GM21447 (cell line): ENCODE measurements at regions not wholly inside any gene's neighbourhood (a gene's known extent, or its start where the extent isn't known, plus 50 kb on each side); places are given as distances from the start of the nearest gene placed in this dataset.

Experiments used
- ATAC-seq: cut with Tn5 transposase; IDR thresholded peaks from one replicate; pipeline ENCODE4 v1.9.1; 2021; ENCODE audit not compliant: unreplicated experiment

- ATAC-seq = no peak
Measured at GRCh38 chr6:21420146-21420878, 173.2 kb upstream of the SOX4 start.

DNA sequence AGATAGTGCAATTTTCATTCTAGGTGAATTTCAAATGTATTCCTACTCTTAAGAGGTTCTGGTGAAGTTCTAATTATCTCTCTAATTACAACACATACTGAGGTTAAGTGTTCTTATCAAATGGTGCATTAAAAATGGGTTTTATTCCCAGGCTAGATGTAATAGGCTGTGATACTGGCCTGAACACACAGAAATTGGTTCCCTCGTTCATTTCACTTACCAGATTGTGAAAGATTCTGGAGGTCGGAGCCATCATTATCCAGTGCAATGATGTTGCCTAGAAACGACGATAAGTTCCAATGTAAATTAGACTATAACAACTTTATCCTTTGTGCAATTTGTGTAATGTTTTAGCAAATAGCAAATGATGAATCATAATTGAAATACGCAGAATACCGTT is 172.6 kb upstream of the SOX4 start:
- no peak for ATAC-seq

DNA sequence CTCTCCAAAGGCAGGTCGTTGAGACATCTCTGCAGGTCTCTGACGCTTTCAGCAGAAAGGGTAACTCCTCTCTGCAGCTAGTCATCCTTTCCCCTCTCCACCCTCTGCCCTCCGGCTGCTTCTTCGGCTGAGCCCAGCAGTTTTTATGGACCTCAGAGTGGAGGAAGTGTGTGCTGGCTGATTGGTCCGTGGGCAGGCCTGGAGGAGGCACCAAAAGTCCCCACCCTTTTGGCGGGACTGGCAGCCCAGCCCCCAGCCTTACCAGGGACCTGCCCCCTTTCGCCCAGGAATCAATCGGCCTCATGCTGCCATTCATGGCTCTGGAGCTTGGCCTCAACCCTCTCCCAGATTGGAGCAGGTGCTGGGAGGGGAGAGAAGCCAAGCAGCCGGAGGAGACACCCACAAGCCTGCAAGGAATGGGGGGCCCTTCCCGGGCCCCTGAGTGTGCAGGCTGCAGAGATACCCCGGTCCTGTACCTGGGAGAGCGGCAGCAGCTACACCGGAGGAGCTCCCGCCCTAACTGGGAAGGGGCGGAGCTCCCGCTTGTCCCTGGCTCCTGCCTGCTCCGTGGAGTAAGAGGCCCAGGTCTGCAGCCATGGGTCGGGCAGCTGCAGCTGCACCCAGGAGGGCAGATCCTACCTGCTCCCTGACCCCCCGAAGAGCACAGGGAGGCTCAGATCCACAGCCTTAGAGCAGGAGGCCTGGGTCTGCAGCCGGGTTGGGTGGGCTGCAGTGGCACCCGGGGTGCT is 170.3 kb upstream of the SOX4 start:
- ATAC-seq = no peak

DNA sequence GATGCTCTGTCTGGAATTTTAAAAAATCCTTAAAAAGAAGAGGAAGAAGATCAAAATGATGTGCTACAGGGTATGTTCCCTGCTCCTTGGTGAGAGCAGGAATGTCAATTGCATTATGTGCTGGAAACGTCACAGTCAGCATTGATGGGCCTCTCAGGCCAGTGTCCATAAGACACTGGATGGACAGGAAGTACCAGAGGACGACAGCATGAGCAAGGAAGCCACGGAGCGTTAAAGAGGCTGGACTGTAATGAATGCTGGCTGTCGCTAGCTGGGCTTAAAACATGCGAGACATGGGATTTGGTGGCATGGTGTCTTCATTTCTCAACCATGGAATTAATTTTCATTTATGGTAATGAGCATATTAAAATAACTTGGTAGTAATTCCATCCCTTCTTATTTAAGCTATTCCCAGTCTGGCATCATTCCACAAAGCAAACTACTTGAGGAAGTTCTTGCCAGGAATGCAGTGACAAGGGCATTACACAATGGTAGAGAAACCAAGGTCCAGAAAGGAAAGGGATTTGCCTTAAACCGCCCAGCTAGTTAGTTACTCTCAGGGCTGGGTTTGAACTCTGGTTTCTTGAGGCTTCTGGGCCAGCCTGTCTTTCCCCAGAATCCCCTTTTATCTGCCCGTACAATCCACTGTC is 166.6 kb upstream of the SOX4 start:
- ATAC-seq = no peak

- ATAC-seq = no peak
Measured at GRCh38 chr6:21429291-21429690, 164.3 kb upstream of the SOX4 start.

DNA sequence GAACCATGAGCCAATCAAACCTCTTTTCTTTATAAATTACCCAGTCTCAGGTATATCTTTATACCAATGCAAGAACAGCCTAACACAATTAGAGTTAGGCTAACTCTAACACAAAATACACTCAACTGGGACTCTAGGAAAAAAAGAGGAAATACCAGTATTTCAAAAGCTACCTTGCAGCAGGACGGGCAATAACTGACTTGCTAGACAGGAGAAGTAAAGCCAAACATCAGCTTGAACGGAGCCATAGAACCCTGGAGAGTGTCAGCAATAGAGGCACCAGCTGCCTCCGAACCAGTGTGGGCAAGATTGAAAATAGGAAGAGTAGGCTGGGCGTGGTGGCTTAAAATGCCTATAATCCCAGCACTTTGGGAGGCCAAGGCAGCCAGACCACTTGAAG is 162.0 kb upstream of the SOX4 start:
- ATAC-seq = no peak

GRCh38 chr6:21436625-21437024 is 156.9 kb upstream of the SOX4 start:
- ATAC-seq = no peak

DNA sequence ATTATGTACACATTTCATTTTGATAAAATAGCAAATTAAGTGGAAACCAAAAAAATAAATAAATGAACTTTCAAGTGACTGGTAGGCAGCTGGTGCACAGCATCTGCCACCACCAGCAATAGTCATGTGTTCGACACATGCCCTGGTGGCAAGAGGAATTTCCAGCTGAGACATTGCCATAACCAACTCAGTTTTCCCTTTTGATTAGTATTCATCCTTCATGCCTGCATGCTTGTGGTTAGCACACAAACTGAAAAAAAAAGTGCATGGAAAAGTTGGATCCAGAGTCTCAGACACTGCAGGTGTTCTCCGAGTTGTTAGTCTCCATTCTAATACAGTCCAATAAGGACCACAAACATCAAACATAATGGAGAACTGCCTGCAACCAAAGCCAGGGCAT is 156.0 kb upstream of the SOX4 start:
- ATAC-seq = no peak

DNA sequence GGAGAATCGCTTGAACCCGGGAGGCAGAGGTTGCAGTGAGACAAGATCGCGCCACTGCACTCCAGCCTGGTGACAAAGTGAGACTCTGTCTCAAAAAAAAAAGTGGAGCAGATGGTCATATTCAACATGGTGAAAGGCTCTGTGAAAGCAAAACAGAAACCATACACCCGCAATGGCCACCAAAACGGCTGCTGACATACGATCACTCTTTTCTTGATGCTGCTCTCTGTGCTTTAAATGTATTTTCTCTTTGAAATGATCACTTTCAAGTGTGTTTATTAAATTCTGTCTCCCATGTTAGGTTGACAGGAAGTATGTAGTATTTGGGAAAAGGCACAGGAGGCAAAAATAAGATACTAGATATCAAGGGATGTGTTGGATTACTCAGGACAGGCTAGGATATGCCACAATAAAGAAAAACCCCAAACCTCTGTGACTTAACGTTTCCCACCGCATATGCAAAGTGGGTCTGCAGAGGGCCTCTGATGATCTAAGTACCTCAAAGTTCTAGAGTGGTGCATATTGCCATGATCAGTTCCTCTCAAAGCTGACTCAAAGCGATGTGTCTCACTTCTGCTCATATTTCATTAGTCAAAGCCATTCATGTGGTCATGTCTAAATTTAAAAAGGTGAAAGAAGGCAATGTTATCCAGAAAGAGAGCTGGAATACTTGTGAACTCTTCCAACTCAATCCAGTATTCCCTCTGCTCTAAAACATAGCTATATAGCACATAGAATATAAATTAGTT is 155.1 kb upstream of the SOX4 start:
- ATAC-seq = peak; percentile 98

DNA sequence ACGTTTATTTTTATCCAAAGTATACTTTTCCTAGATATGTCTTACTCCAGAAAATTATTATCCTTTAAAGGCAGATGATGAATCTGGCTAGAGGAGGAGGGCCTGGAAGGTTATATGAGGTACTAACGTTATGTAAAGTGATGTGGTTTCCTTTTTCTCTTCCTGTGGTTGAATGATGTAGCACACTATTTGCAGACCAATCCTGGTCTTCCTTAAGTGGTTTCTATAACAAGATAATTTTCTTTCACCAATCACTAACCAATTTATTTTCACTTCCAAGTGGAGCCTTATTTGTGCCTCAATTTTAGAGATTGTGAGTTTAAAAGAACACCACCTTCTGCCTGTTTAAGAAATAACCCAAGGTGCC is 154.6 kb upstream of the SOX4 start:
- ATAC-seq = peak; percentile 58

- no peak for ATAC-seq
Measured at GRCh38 chr6:21441386-21441785, 152.2 kb upstream of the SOX4 start.

DNA sequence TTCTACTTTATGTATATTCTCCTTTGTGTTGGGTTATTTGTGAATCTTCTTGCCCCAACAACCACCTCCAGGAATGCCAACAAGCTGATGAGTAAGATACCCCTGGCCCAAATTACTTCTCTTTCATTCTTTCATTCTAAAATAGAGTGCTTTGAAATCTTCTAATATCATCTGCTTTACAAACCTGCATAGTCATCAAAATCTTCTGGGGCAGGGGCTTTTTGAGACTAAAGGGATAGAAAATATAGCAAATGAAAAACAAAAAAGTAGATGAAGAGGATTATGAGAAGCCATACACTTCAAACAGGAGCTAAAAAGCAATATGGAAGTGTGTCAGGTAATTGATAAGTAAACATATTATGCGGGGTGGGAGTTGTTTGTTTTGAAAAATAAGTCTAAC is 150.7 kb upstream of the SOX4 start:
- ATAC-seq = no peak

GRCh38 chr6:21444711-21445260 is 148.8 kb upstream of the SOX4 start:
- no peak for ATAC-seq

GRCh38 chr6:21447987-21448386 is 145.6 kb upstream of the SOX4 start:
- ATAC-seq = no peak

DNA sequence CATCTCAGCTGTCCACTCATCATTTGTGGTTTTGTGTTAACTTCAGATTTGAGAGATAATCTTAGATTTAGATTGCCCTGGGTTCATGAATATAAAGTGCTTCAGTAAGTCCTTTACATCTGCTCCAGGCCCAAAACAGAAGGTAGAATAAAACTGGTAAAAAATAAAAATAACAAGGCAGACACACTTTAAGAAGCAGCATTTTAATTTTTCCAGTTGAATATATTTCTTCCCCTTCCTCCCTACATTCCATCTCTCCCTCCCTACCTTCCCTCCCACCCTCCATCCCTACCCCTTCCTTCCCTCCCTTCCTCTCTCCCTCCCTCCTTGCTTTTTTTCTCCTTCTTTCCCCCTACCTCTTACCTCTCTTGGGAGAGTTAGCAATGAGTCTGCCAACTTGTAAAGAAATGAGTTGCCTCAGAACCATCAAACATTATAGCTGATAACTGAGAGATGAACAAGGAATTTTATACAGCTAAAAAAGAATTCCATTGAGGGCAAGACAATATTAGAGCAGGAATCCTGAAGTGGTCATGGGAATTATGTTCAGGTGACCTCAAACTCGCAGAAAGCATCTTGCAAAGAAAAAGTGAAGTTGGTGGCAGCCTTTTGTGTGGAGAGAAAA is 145.0 kb upstream of the SOX4 start:
- ATAC-seq = no peak

DNA sequence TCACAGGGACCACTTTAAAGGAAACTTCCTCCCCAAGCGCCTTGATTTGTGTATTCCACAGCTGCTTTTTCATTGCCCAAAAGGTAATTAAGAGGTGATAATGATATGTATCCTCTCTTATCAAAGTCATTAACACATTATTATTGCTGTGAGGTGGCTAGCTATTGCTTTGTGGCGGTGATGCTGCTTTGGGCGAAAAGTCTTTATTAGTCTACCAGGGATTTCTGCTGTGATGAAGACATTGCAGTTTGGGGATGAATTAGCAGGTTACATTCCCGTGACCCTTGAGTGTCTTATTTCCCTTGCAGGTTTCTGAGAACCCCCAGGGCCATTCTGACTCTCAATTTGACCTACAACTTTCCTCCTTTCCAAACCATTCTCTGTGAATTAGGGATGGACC is 143.4 kb upstream of the SOX4 start:
- no peak for ATAC-seq

DNA sequence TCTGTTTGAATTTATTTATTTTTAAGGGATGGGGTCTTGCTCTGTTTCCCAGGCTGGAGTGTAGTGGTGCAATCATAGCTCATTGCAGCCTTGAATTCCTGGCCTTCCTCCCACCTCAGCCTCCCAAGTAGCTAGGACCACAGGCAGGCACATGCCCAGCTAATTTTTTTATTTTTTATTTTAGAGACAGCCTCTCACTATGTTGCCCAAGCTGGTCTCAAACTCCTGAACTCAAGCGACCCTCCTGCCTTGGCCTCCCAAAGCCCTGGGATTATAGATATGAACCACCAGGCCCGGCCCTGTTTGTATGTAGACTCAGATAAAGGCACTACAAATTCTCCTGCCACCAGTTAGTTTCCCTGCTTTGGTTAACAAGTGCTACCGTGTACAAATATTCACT is 142.9 kb upstream of the SOX4 start:
- no peak for ATAC-seq

GRCh38 chr6:21451546-21452013 is 142.0 kb upstream of the SOX4 start:
- no peak for ATAC-seq

GRCh38 chr6:21454262-21454661 is 139.3 kb upstream of the SOX4 start:
- no peak for ATAC-seq

DNA sequence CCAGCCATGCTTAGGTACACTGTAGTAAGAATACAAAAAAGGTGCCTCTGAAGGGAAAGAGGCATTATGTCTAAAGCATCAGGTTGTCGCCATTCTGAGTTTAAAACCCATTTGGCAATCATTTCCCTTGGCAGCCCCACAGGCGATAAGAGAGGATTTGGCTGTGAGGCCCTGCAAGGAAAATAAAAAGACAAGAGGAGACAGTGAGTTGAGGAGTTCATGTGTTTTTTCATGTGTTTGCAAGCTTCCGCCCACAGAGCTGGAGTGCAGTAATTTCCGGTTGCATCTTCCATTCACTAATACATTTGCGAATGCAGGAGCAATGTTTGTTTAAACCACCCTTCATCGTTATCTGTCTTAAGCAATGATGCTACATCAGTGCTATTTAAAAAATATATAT is 138.5 kb upstream of the SOX4 start:
- ATAC-seq = no peak

GRCh38 chr6:21457647-21458046 is 135.9 kb upstream of the SOX4 start:
- ATAC-seq = no peak
